Neuron (in vitro differentiated cells): ENCODE measurements at regions not wholly inside any gene's neighbourhood (a gene's known extent, or its start where the extent isn't known, plus 50 kb on each side); places are given as distances from the start of the nearest gene placed in this dataset.

ENCODE experiments used
- H2AFZ ChIP-seq: one replicate; pipeline ENCODE4 v1.6.1; 2013; ENCODE audit warnings: low read depth, mild to moderate bottlenecking, inconsistent platforms, low read length, moderate library complexity
- H3K27me3 ChIP-seq: one replicate; pipeline ENCODE4 v1.6.1; 2013; ENCODE audit warnings: low read length; ENCODE audit not compliant: insufficient read depth
- H3K36me3 ChIP-seq: one replicate; pipeline ENCODE4 v1.6.1; 2013; ENCODE audit warnings: low read length; ENCODE audit not compliant: insufficient read depth
- H3K4me1 ChIP-seq: one replicate; pipeline ENCODE4 v1.6.1; 2013; ENCODE audit warnings: low read length; ENCODE audit not compliant: insufficient read depth
- H3K4me3 ChIP-seq: 2 replicates; pipeline ENCODE4 v1.5.1; 2013; ENCODE audit warnings: mild to moderate bottlenecking, low read length, moderate library complexity
- H3K9me3 ChIP-seq: one replicate; pipeline ENCODE4 v1.6.1; 2013; ENCODE audit warnings: low read length

DNA sequence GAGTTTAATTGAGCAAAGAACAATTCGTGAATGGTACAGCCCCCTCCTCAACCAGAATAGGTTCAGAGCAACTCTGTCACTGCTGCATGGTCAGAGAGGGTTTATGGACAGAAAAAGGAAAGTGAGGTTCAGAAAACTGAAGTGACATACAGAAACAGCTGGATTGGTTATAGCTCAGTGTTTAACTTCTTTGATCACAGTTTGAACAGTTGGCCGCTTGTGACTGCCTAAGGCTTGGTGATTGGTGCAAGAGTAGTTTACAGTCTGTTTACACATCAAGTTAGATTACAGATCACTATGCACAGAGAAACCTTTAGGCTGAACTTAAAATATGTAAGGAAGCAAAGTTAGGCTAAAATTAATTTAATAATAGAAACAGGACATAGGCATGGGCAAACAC is 459.2 kb downstream of the KCNJ3 start:
- Histone ChIP-seq H3K4me3 (no peak overlapping the region), H2AFZ (no peak overlapping the region), H3K9me3 (no peaks in the 10 kb centered on the region), H3K4me1 (peaks cover 7% of the 10 kb centered on the region), H3K36me3 (no peaks in the 10 kb centered on the region), H3K27me3 (no peaks in the 10 kb centered on the region)

DNA sequence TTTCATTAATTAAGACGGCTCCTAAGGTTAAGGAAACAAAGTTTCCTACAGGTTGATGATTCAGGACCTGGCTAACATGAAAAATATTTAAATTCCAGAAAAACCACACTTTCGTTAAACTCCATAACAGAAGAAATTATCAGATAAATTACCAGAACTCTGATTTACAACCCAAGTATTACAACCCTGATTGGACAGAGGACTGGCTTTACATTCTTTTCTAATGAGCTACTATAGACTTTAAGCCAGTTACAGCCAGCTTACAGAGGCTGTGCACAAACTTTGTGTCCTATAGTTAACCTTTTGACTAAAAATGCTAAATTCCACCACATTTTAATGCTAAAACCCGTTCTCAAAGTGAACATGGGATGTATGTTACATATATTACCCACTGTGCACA is 458.6 kb downstream of the KCNJ3 start:
- Histone ChIP-seq H3K36me3 (no peaks in the 10 kb centered on the region), H2AFZ (no peak overlapping the region), H3K4me3 (no peak overlapping the region), H3K4me1 (peaks cover 7% of the 10 kb centered on the region), H3K9me3 (no peaks in the 10 kb centered on the region), H3K27me3 (no peaks in the 10 kb centered on the region)

DNA sequence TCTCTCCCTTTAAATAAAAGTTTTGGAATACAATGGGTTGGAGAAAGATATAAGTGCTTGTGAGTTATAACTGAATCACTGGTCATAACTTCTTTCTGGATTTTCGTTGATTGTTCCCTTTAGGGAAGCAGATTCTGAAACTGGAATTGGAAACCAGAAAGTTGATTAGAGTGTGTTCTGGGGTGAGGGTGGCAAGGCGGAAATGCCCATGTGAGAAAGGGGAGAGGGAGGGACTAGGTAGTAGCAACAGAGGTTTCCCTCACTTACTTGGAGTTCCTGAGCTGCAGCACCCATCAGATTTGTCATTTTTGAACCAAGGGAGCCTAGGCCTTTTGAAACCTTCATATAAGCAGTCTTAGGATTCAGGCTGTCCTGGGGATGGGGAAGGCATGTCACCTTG is 453.4 kb downstream of the KCNJ3 start:
- Histone ChIP-seq H2AFZ (no peak overlapping the region), H3K36me3 (no peaks in the 10 kb centered on the region), H3K27me3 (no peaks in the 10 kb centered on the region), H3K9me3 (no peaks in the 10 kb centered on the region), H3K4me1 (peaks cover 7% of the 10 kb centered on the region), H3K4me3 (no peak overlapping the region)

DNA sequence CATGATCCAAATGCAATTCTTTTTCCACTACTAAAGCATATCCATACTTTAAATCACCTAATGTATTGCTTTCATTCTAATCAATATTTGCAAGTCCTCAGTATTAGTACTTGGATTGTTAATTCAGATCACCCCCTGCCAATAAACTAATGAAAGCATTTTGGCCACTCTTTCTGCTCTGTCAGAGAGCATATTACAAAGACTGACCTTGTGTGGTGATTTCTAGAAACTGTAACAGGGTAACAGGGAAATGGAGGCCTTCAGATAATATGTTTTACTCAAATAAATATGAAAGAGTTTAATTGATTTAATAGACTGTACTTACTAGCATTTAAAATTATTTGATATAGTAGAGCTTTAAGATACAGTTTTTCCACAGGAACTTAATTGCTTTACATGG is 453.0 kb downstream of the KCNJ3 start:
- Histone ChIP-seq H3K4me1 (peaks cover 7% of the 10 kb centered on the region), H3K27me3 (no peaks in the 10 kb centered on the region), H2AFZ (no peak overlapping the region), H3K4me3 (no peak overlapping the region), H3K36me3 (no peaks in the 10 kb centered on the region), H3K9me3 (no peaks in the 10 kb centered on the region)

DNA sequence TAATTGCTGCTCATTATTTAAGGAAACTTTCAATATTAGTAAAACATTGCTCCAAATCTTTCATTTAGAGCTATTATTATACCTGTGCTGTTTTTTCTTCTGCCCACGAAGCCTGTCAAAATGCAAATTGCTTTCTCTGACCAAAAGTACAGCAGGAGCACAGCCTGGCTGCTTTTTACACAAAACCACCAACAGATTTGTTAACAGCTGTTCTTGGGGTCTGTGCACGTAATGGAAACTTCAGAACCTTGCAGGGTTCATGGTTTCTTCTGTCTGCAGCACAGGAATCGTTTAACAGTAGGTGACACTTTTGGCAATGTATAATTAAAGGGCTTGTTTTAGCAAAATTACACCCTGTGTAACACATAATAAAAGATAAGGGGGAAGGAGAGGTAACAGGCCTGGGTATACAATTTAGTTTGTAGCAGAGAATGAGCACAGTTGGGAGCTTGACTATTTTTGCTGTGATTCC is 447.3 kb downstream of the KCNJ3 start:
- Histone ChIP-seq H3K4me3 (no peak overlapping the region), H3K27me3 (no peaks in the 10 kb centered on the region), H3K36me3 (no peaks in the 10 kb centered on the region), H2AFZ (peak overlapping the region; percentile 36), H3K9me3 (no peaks in the 10 kb centered on the region), H3K4me1 (no peaks in the 10 kb centered on the region)

DNA sequence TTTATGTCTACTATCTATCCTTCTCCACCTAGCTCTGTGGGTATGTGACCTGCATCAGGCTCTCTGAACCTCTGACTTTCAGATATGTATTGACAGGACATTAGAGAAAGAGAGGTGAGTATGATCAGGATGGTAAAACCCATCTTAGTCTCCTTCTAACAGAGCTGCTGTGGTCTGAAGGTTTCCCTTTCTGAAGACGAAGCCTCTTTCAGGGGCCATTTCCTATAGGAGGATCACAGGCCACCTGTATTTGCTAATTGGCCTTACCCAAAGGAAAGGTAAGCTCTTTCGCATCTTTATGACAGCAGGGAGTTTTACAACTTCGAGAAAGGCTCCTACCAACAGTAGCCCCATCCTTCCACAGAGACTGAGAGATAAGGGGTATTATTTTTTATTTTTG is 442.9 kb downstream of the KCNJ3 start:
- Histone ChIP-seq H2AFZ (no peak overlapping the region), H3K27me3 (no peaks in the 10 kb centered on the region), H3K4me1 (no peaks in the 10 kb centered on the region), H3K9me3 (no peaks in the 10 kb centered on the region), H3K36me3 (no peaks in the 10 kb centered on the region), H3K4me3 (no peak overlapping the region)

DNA sequence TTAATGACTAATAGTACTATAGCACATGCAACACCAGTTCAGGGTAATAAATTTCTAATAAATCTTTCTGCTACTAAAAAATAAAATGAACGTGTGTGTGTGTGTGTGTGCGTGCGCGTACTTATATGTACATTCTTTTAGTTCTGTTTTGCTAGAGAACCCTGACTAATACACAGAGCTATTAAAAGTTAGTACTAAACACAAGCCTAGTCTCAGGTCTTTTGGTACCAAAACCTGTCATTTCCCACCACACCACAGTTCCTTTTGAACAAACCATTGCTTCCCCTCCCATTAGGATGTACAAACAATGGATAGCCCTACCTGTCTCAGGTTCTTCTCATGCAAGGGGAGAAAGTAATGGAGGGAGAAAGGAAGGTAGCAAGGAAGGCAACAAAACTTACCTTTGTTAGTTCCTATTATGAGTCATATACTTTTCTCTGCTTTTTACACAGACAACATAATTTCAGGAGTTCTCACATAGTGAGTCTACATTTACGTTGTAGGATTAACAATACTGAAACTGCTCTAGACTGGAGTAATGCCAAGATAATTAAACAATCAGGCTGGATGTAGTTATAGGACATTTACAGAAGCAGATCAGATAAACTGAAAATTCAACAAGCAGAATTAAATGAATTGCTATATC is 427.2 kb downstream of the KCNJ3 start:
- Histone ChIP-seq H2AFZ (no peak overlapping the region), H3K4me3 (no peak overlapping the region), H3K4me1 (no peaks in the 10 kb centered on the region), H3K27me3 (no peaks in the 10 kb centered on the region), H3K9me3 (no peaks in the 10 kb centered on the region), H3K36me3 (no peaks in the 10 kb centered on the region)

DNA sequence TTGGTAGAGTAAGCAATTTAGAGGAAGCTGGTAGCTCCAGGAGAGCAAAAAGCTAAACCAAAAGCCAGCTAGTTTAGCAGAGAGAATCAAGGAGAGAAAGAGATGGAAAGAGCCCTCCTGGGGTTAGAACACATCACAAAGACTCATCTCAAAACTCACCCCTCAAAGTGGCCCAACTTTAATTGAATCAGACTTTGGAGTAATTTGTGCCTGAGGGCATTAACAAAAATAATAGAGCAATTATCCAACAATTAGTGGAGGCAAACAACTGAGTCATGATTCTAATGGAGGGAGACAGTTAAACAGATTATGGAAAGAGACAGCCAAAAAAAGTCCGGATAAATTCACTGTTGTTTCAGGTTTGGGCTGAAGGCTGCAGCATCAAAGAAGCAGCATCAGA is 417.4 kb downstream of the KCNJ3 start:
- no peak overlapping the region for H2AFZ ChIP-seq
- no peaks in the 10 kb centered on the region for H3K27me3 ChIP-seq
- no peaks in the 10 kb centered on the region for H3K4me1 ChIP-seq
- no peak overlapping the region for H3K4me3 ChIP-seq
- no peaks in the 10 kb centered on the region for H3K36me3 ChIP-seq
- H3K9me3 ChIP-seq, result no peaks in the 10 kb centered on the region

DNA sequence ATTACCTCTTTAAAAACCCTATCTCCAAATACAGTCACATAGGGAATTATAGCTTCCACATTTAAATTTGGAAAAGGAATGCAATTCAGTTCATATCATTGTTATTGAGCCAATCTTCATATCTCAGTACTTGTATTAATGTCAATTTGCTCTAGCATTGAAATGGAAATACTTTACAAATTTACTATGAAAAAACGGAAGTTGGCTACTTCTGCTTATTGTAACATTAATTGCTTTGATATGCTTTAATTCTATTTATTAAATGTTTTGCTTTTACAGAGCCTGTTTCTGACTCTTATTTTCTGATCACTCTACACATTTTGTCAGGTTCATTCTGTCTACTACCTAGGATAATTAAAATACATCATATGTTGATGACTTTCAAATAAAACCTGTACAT is 412.6 kb downstream of the KCNJ3 start:
- H2AFZ ChIP-seq, result no peak overlapping the region
- no peaks in the 10 kb centered on the region for H3K27me3 ChIP-seq
- H3K36me3 ChIP-seq, result no peaks in the 10 kb centered on the region
- H3K9me3 ChIP-seq, result no peaks in the 10 kb centered on the region
- no peaks in the 10 kb centered on the region for H3K4me1 ChIP-seq
- H3K4me3 ChIP-seq, result no peak overlapping the region

DNA sequence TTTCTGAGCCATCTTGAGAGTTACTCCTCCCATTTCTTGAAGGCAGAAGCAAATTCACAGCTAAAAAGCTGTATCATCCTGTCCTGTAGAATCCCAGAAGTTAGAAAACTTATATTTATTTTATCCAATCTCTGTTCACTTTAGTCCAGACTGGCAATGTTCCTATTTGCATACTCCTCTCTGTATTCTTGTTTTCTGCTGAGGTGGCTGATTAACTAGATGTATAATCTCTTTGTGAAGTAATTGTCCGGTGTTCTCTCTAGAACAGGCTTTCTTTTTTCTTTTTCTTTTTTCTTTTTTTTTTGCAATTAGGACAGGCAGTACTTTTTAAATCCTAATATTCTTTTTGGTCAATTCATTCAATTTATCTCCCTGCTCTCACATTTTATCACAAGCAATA is 411.0 kb downstream of the KCNJ3 start:
- no peaks in the 10 kb centered on the region for H3K4me1 ChIP-seq
- no peaks in the 10 kb centered on the region for H3K36me3 ChIP-seq
- H2AFZ ChIP-seq, result no peak overlapping the region
- no peaks in the 10 kb centered on the region for H3K27me3 ChIP-seq
- no peaks in the 10 kb centered on the region for H3K9me3 ChIP-seq
- no peak overlapping the region for H3K4me3 ChIP-seq

DNA sequence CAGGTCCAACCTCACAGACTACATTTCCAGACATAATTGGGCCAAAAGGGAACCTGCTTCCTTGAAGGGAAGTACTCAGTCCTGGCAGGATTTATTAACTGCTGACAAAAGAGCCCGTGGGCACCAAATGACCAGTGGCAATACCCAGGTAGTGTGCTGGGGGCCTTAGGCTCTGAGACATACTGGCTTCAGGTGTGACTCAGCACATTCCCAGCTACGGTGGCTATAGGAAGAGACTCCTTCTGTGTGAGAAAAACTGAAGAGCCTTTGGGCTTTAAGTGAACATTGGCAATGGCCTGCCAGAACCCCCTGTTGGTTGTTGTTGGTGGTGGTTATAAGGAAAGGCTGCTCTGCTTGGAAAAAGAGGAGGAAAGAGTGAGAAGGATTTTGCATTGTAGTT is 401.8 kb downstream of the KCNJ3 start:
- H3K36me3 ChIP-seq, result no peaks in the 10 kb centered on the region
- H3K27me3 ChIP-seq, result no peaks in the 10 kb centered on the region
- H2AFZ ChIP-seq, result no peak overlapping the region

DNA sequence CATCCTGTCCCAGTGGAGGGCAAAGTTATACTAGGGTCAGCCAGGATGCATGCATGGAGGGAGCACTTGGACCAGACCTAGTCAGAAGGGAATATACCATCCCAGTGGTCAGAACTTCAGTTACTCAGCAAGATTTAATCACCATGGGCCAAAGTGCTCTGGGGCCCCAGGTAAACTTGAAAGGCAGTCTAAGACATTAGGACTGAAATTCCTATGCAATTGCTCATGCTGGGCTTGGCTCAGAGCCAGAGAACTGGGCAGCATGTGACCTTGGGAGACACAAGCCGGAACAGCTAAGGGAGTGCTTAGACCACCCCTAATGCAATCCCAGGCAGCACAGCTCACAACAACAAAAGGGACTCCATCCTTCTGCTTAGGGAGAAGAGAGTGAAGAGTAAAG is 401.3 kb downstream of the KCNJ3 start:
- H3K36me3 ChIP-seq, result no peaks in the 10 kb centered on the region
- no peak overlapping the region for H2AFZ ChIP-seq

More for the DNA sequence above, 401.8 kb downstream of the KCNJ3 start:
- Histone ChIP-seq H3K4me3 (no peak overlapping the region), H3K9me3 (no peaks in the 10 kb centered on the region), H3K4me1 (no peaks in the 10 kb centered on the region)

DNA sequence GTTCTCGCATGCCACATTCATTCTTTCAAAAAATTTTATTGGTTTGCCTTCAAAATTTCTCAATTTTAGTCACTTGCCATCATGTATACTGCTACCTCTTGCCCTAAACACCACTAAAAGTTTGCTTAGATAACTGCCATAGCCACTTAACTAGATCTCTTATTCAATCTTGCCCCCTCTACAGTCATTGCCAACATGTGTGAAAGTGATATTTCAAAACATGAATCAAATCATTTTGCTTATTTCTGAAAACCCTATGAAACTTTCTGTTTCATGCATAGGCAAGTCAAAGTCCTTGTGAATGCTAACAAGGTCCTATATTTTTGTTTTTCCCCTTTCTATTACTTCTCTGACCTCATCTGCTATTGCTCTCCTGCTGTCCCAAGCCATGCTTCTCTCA is 397.1 kb downstream of the KCNJ3 start:
- Histone ChIP-seq H3K4me3 (no peak overlapping the region), H3K36me3 (no peaks in the 10 kb centered on the region), H2AFZ (no peak overlapping the region), H3K9me3 (no peaks in the 10 kb centered on the region), H3K27me3 (no peaks in the 10 kb centered on the region), H3K4me1 (no peaks in the 10 kb centered on the region)

More for the DNA sequence above, 401.3 kb downstream of the KCNJ3 start:
- Histone ChIP-seq H3K4me3 (no peak overlapping the region), H3K9me3 (no peaks in the 10 kb centered on the region), H3K27me3 (no peaks in the 10 kb centered on the region), H3K4me1 (no peaks in the 10 kb centered on the region)

DNA sequence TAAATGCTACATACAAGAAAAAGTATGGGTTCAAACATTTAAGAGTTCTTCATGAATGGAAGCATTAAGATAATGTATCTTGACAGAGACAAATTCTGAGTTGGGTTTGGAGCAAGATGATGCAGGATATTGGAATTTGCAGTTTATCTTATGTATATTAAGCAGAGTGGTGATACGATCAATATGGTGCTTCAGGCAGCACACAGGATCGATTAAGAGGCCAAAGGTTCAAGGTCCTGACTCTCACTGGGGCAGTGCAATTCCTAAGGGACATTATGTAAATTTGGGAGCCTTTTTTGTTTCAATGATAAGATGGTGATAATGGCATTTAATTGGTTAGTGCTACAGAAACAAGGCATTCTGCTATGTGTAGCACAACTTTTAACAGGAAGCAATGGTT is 381.9 kb downstream of the KCNJ3 start:
- no peaks in the 10 kb centered on the region for H3K27me3 ChIP-seq
- H2AFZ ChIP-seq, result no peak overlapping the region
- H3K36me3 ChIP-seq, result no peaks in the 10 kb centered on the region
- H3K4me3 ChIP-seq, result no peak overlapping the region
- H3K9me3 ChIP-seq, result no peaks in the 10 kb centered on the region
- H3K4me1 ChIP-seq, result no peaks in the 10 kb centered on the region
